ENCODE measurements at regions not wholly inside any gene's neighbourhood (a gene's known extent, or its start where the extent isn't known, plus 50 kb on each side); places are given as distances from the start of the nearest gene placed in this dataset.

GRCh38 chr9:91073049-91073810 lies 271.6 kb downstream of the SYK start:
- no peaks in the 10 kb centered on the region for H3K36me3 Mint-ChIP-seq (ENCODE audit: low read depth)
- peaks cover 7% of the 10 kb centered on the region for H3K9me3 Mint-ChIP-seq
- peaks cover 10% of the 10 kb centered on the region for H3K27me3 Mint-ChIP-seq (ENCODE audit: low read depth, poor library complexity)
- H3K27ac Mint-ChIP-seq: no peak overlapping the region
- no peak for DNase-seq
- no peak overlapping the region for H3K4me3 Mint-ChIP-seq
- H3K4me1 Mint-ChIP-seq: peaks cover 14% of the 10 kb centered on the region
- no peak for TF ChIP-seq CTCF (IDR thresholded peaks at IDR 0.05)

- Mint-ChIP-seq H3K27me3 (ENCODE audit: low read depth, poor library complexity) (peaks cover 10% of the 10 kb centered on the region), H3K9me3 (peaks cover 5% of the 10 kb centered on the region), H3K4me1 (peaks cover 22% of the 10 kb centered on the region), H3K36me3 (ENCODE audit: low read depth) (no peaks in the 10 kb centered on the region), H3K4me3 (no peak overlapping the region), H3K27ac (no peak overlapping the region)
- TF ChIP-seq CTCF (IDR thresholded peaks at IDR 0.05): no peak
- DNase-seq: no peak
These were observed 272.5 kb downstream of the SYK start for GRCh38 chr9:91073811-91074771.

GRCh38 chr9:91074866-91075265 lies 273.2 kb downstream of the SYK start:
- H3K4me3 Mint-ChIP-seq: no peak overlapping the region
- peaks cover 22% of the 10 kb centered on the region for H3K4me1 Mint-ChIP-seq
- DNase-seq: no peak
- no peaks in the 10 kb centered on the region for H3K9me3 Mint-ChIP-seq
- no peaks in the 10 kb centered on the region for H3K36me3 Mint-ChIP-seq (ENCODE audit: low read depth)
- H3K27ac Mint-ChIP-seq: no peak overlapping the region
- H3K27me3 Mint-ChIP-seq (ENCODE audit: low read depth, poor library complexity): peaks cover 10% of the 10 kb centered on the region
- TF ChIP-seq CTCF (IDR thresholded peaks at IDR 0.05): no peak

- peaks cover 10% of the 10 kb centered on the region for H3K27me3 Mint-ChIP-seq (ENCODE audit: low read depth, poor library complexity)
- no peaks in the 10 kb centered on the region for H3K36me3 Mint-ChIP-seq (ENCODE audit: low read depth)
- no peak for DNase-seq
- no peak for TF ChIP-seq CTCF (IDR thresholded peaks at IDR 0.05)
- H3K27ac Mint-ChIP-seq: no peak overlapping the region
- no peaks in the 10 kb centered on the region for H3K9me3 Mint-ChIP-seq
- no peak overlapping the region for H3K4me3 Mint-ChIP-seq
- peaks cover 22% of the 10 kb centered on the region for H3K4me1 Mint-ChIP-seq
These were observed 273.7 kb downstream of the SYK start for GRCh38 chr9:91075279-91075678.

- no peak for DNase-seq
- Mint-ChIP-seq H3K27me3 (ENCODE audit: low read depth, poor library complexity) (peaks cover 9% of the 10 kb centered on the region), H3K27ac (no peak overlapping the region), H3K4me3 (no peak overlapping the region), H3K9me3 (peaks cover 5% of the 10 kb centered on the region), H3K4me1 (peaks cover 17% of the 10 kb centered on the region), H3K36me3 (ENCODE audit: low read depth) (no peaks in the 10 kb centered on the region)
- no peak for TF ChIP-seq CTCF (IDR thresholded peaks at IDR 0.05)
These were observed 276.2 kb downstream of the SYK start for GRCh38 chr9:91077624-91078368.

Data from nephron progenitor cell (in vitro differentiated cells).